Hepatocyte (in vitro differentiated cells): ENCODE measurements at regions not wholly inside any gene's neighbourhood (a gene's known extent, or its start where the extent isn't known, plus 50 kb on each side); places are given as distances from the start of the nearest gene placed in this dataset.

Experiments used
- DNase-seq: peaks from one replicate; pipeline ENCODE4 v3.0.0-alpha.2; 2016; ENCODE audit warnings: low spot score
- H2AFZ ChIP-seq: fragments of 200-600 bp; sonication (generic); 2 replicates; pipeline ENCODE4 v1.6.0; 2016; ENCODE audit warnings: antibody characterized with exemption, mild to moderate bottlenecking
- H3K27ac ChIP-seq: fragments of 200-600 bp; sonication (generic); 2 replicates; pipeline ENCODE4 v1.5.1; 2016; ENCODE audit warnings: mild to moderate bottlenecking
- H3K27me3 ChIP-seq: fragments of 200-600 bp; sonication (generic); 2 replicates; pipeline ENCODE4 v1.6.1; 2016
- H3K36me3 ChIP-seq: fragments of 200-600 bp; sonication (generic); replicated peaks from 2 replicates; pipeline ENCODE4 v1.5.1; 2016; ENCODE audit warnings: low read depth; ENCODE audit not compliant: insufficient read depth
- H3K4me1 ChIP-seq: fragments of 200-600 bp; sonication (generic); 2 replicates; pipeline ENCODE4 v1.5.1; 2016; ENCODE audit warnings: mild to moderate bottlenecking, moderate library complexity; ENCODE audit not compliant: insufficient read depth
- H3K4me2 ChIP-seq: fragments of 200-600 bp; sonication (generic); 2 replicates; pipeline ENCODE4 v1.6.0; 2016
- H3K4me3 ChIP-seq: fragments of 200-600 bp; sonication (generic); 2 replicates; pipeline ENCODE4 v1.5.1; 2016; ENCODE audit warnings: mild to moderate bottlenecking
- H3K79me2 ChIP-seq: fragments of 200-600 bp; sonication (generic); 2 replicates; pipeline ENCODE4 v1.6.0; 2017; ENCODE audit warnings: mild to moderate bottlenecking
- H3K9me2 ChIP-seq: fragments of 200-600 bp; sonication (generic); replicated peaks from 2 replicates; pipeline ENCODE4 v1.6.0; 2017; ENCODE audit warnings: mild to moderate bottlenecking; ENCODE audit not compliant: insufficient read depth
- H3K9me3 ChIP-seq: fragments of 200-600 bp; sonication (generic); 2 replicates; pipeline ENCODE4 v1.5.1; 2016; ENCODE audit warnings: low read depth, mild to moderate bottlenecking
- H4K20me1 ChIP-seq: fragments of 200-600 bp; sonication (generic); 2 replicates; pipeline ENCODE4 v1.6.0; 2016; ENCODE audit warnings: mild to moderate bottlenecking; ENCODE audit not compliant: insufficient read depth, poor library complexity, severe bottlenecking
- CTCF ChIP-seq: fragments of 200-600 bp; sonication (generic); IDR thresholded peaks from 2 replicates; pipeline ENCODE4 v1.5.1; 2016; ENCODE audit warnings: antibody characterized with exemption, mild to moderate bottlenecking; ENCODE audit not compliant: poor library complexity
- EZH2 ChIP-seq: fragments of 200-600 bp; sonication (generic); IDR thresholded peaks from 2 replicates; pipeline ENCODE4 v1.6.1; 2016; ENCODE audit warnings: antibody characterized with exemption, mild to moderate bottlenecking, borderline replicate concordance
- EZH2phosphoT487 ChIP-seq: fragments of 200-600 bp; sonication (generic); IDR thresholded peaks from one replicate; pipeline ENCODE4 v1.6.1; 2018; ENCODE audit warnings: antibody characterized with exemption, mild to moderate bottlenecking, low read depth, moderate library complexity; ENCODE audit not compliant: unreplicated experiment, severe bottlenecking
- WGBS: methylation state at CpG from one replicate; pipeline ENCODE4 v1.1.6; 2016; ENCODE audit warnings: low lambda C conversion rate; ENCODE audit errors: missing lambda C conversion rate; 5-methylcytosine and 5-hydroxymethylcytosine counted together

GRCh38 chr18:54003195-54003594 lies 221.3 kb downstream of the MBD2 start:
- Histone ChIP-seq H3K27me3 (no peaks in the 10 kb centered on the region), H3K9me3 (no peaks in the 10 kb centered on the region), H3K36me3 (no peaks in the 10 kb centered on the region), H2AFZ (no peak overlapping the region), H4K20me1 (no peaks in the 10 kb centered on the region), H3K27ac (no peak overlapping the region), H3K4me1 (no peaks in the 10 kb centered on the region), H3K4me2 (no peak overlapping the region), H3K4me3 (no peak overlapping the region), H3K79me2 (no peaks in the 10 kb centered on the region), H3K9me2 (no peaks in the 10 kb centered on the region)
- WGBS, result 87% methylated on average over 2 of the region's 2 CpGs
- TF ChIP-seq CTCF, result no peak
- TF ChIP-seq EZH2, result no peak
- TF ChIP-seq EZH2phosphoT487, result no peak
- DNase-seq, result no peak

GRCh38 chr18:53997064-53997463 lies 227.4 kb downstream of the MBD2 start:
- H3K9me2 ChIP-seq, result no peaks in the 10 kb centered on the region
- H3K9me3 ChIP-seq, result no peaks in the 10 kb centered on the region
- H3K79me2 ChIP-seq, result no peaks in the 10 kb centered on the region
- no peak overlapping the region for H3K4me3 ChIP-seq
- no peak overlapping the region for H2AFZ ChIP-seq
- no peak overlapping the region for H3K4me2 ChIP-seq
- H3K27me3 ChIP-seq, result no peaks in the 10 kb centered on the region
- no peaks in the 10 kb centered on the region for H3K36me3 ChIP-seq
- no peak for TF ChIP-seq CTCF
- no peak for TF ChIP-seq EZH2
- no peak for TF ChIP-seq EZH2phosphoT487
- no peak for DNase-seq
- 93% methylated on average over 1 of the region's 1 CpG for WGBS
- no peak overlapping the region for H3K27ac ChIP-seq
- no peaks in the 10 kb centered on the region for H4K20me1 ChIP-seq
- H3K4me1 ChIP-seq, result no peaks in the 10 kb centered on the region

GRCh38 chr18:53994016-53994415 lies 230.5 kb downstream of the MBD2 start:
- Histone ChIP-seq H3K27me3 (no peaks in the 10 kb centered on the region), H3K9me3 (no peaks in the 10 kb centered on the region), H3K4me1 (no peaks in the 10 kb centered on the region), H3K9me2 (no peaks in the 10 kb centered on the region), H4K20me1 (no peaks in the 10 kb centered on the region), H3K79me2 (no peaks in the 10 kb centered on the region), H3K4me2 (no peak overlapping the region), H3K4me3 (no peak overlapping the region), H3K27ac (no peak overlapping the region), H2AFZ (no peak overlapping the region), H3K36me3 (no peaks in the 10 kb centered on the region)
- TF ChIP-seq CTCF (no peak), EZH2phosphoT487 (no peak), EZH2 (no peak)
- no peak for DNase-seq
- WGBS, result 74% methylated on average over 2 of the region's 2 CpGs

- Histone ChIP-seq H3K9me2 (no peaks in the 10 kb centered on the region), H3K9me3 (no peaks in the 10 kb centered on the region), H3K4me3 (no peak overlapping the region), H2AFZ (no peak overlapping the region), H3K4me2 (no peak overlapping the region), H3K27me3 (no peaks in the 10 kb centered on the region), H3K4me1 (no peaks in the 10 kb centered on the region), H3K79me2 (no peaks in the 10 kb centered on the region), H3K27ac (peak overlapping the region; percentile 32), H4K20me1 (no peaks in the 10 kb centered on the region), H3K36me3 (no peaks in the 10 kb centered on the region)
- no peak for DNase-seq
- WGBS, result 86% methylated on average over 5 of the region's 5 CpGs
- no peak for TF ChIP-seq EZH2phosphoT487
- no peak for TF ChIP-seq CTCF
- no peak for TF ChIP-seq EZH2
Observed at GRCh38 chr18:53991805-53992204, 232.7 kb downstream of the MBD2 start.
